H1 (cell line): ENCODE measurements at regions not wholly inside any gene's neighbourhood (a gene's known extent, or its start where the extent isn't known, plus 50 kb on each side); places are given as distances from the start of the nearest gene placed in this dataset.

Experiments
- CTCF ChIP-seq, 3 experiments: IDR thresholded peaks; 1 replicate in 2 of 3; 2 replicates in 1 of 3; pipeline versions ENCODE4 v1.5.1 to v1.6.1; 2011; ENCODE audit warnings: low read length in 3 of 3, mild to moderate bottlenecking in 3 of 3, inconsistent platforms in 2 of 3, low read depth in 1 of 3, moderate library complexity in 1 of 3; ENCODE audit not compliant: insufficient read depth in 1 of 3; ENCODE audit errors: control extremely low read depth in 1 of 3
- EGR1 ChIP-seq: IDR thresholded peaks from 2 replicates; pipeline ENCODE4 v1.6.1; 2011; ENCODE audit warnings: low read depth, low read length, borderline replicate concordance
- EZH2 ChIP-seq: fragments of 200-600 bp; sonication (generic); IDR thresholded peaks from 2 replicates; pipeline ENCODE4 v1.7.1; 2012; ENCODE audit warnings: low read depth, mild to moderate bottlenecking, moderate library complexity, low read length, inconsistent platforms; ENCODE audit not compliant: severe bottlenecking
- JUN ChIP-seq: IDR thresholded peaks from 2 replicates; pipeline ENCODE4 v1.6.1; 2011; ENCODE audit warnings: low read depth, mild to moderate bottlenecking, improper control_type of control experiment, low read length
- MAFK ChIP-seq: IDR thresholded peaks from 2 replicates; pipeline ENCODE4 v1.6.1; 2012; ENCODE audit warnings: low read depth, mild to moderate bottlenecking, improper control_type of control experiment, low read length
- POLR2AphosphoS5 ChIP-seq: IDR thresholded peaks from 2 replicates; pipeline ENCODE4 v1.6.1; 2011; ENCODE audit warnings: low read depth, low read length
- SAP30 ChIP-seq: fragments of 300-600 bp; sonication (generic); IDR thresholded peaks from 2 replicates; pipeline ENCODE4 v1.7.1; 2012; ENCODE audit warnings: low read length, moderate library complexity, mild to moderate bottlenecking, inconsistent platforms; ENCODE audit not compliant: insufficient read depth, insufficient replicate concordance
- SIRT6 ChIP-seq: IDR thresholded peaks from one replicate; pipeline ENCODE4 v1.7.1; 2012; ENCODE audit warnings: low read length, inconsistent platforms
- TAF1 ChIP-seq: IDR thresholded peaks from 2 replicates; pipeline ENCODE4 v1.6.1; 2011; ENCODE audit warnings: mild to moderate bottlenecking, low read depth, low read length
- ZNF274 ChIP-seq: IDR thresholded peaks from 2 replicates; pipeline ENCODE4 v1.7.0; 2012; ENCODE audit warnings: low read length, borderline replicate concordance; ENCODE audit errors: extremely low read depth

GRCh38 chr10:78777466-78777865, 291.3 kb upstream of the ZMIZ1 start:
- no peak for TF ChIP-seq CTCF (IDR thresholded peaks at IDR 0.05; ENCODE audit: control extremely low read depth in 1 of 3, insufficient read depth in 1 of 3, low read depth in 1 of 3, low read length in 3 of 3)
- TF ChIP-seq POLR2AphosphoS5 = no peak
- TF ChIP-seq TAF1 = no peak
- TF ChIP-seq EZH2 = no peak
- no peak for TF ChIP-seq EGR1
- TF ChIP-seq MAFK = no peak
- no peak for TF ChIP-seq SAP30
- TF ChIP-seq ZNF274 = no peak
- no peak for TF ChIP-seq JUN
- no peak for TF ChIP-seq SIRT6
